H1 (cell line): ENCODE measurements at regions not wholly inside any gene's neighbourhood (a gene's known extent, or its start where the extent isn't known, plus 50 kb on each side); places are given as distances from the start of the nearest gene placed in this dataset.

Source experiments
- CTCF ChIP-seq, 3 experiments: IDR thresholded peaks; 1 replicate in 2 of 3; 2 replicates in 1 of 3; pipeline versions ENCODE4 v1.5.1 to v1.6.1; 2011; ENCODE audit warnings: low read length in 3 of 3, mild to moderate bottlenecking in 3 of 3, inconsistent platforms in 2 of 3, low read depth in 1 of 3, moderate library complexity in 1 of 3; ENCODE audit not compliant: insufficient read depth in 1 of 3; ENCODE audit errors: control extremely low read depth in 1 of 3
- MAFK ChIP-seq: IDR thresholded peaks from 2 replicates; pipeline ENCODE4 v1.6.1; 2012; ENCODE audit warnings: low read depth, mild to moderate bottlenecking, improper control_type of control experiment, low read length

GRCh38 chr12:91603060-91603459 lies 420.4 kb upstream of the DCN start:
- TF ChIP-seq CTCF (IDR thresholded peaks at IDR 0.05; ENCODE audit: control extremely low read depth in 1 of 3, insufficient read depth in 1 of 3, low read depth in 1 of 3, low read length in 3 of 3) = no peak
- TF ChIP-seq MAFK = no peak
